ENCODE measurements at regions not wholly inside any gene's neighbourhood (a gene's known extent, or its start where the extent isn't known, plus 50 kb on each side); places are given as distances from the start of the nearest gene placed in this dataset.

- H3K9me2 ChIP-seq (ENCODE audit: insufficient read depth): 0 out of 2 replicates have a peak, but pooled peaks cover 3% of the 10 kb centered on the region
- peaks cover 81% of the 10 kb centered on the region for H3K9me3 Mint-ChIP-seq
- no peak overlapping the region for H3K4me3 ChIP-seq
- H3K4me1 ChIP-seq (ENCODE audit: insufficient read depth): no peaks in the 10 kb centered on the region; the same call in 1 of the 2 replicates
- H3K27me3 Mint-ChIP-seq (ENCODE audit: insufficient read depth, low read depth, poor library complexity): peaks cover 2% of the 10 kb centered on the region
- TF ChIP-seq CREB1 (CRISPR knock-in tag; IDR thresholded peaks at IDR 0.05; ENCODE audit: low read depth): no peak
- ATAC-seq (no peak), DNase-seq (ENCODE audit: low spot score) (no peak)
- no peak overlapping the region for H3K4me3 Mint-ChIP-seq
- no peak overlapping the region for H2AFZ ChIP-seq
- H3K4me1 Mint-ChIP-seq: no peaks in the 10 kb centered on the region
- no peak overlapping the region for H3K27ac ChIP-seq (ENCODE audit: low read depth)
- H3K4me2 ChIP-seq: no peak overlapping the region
- no peaks in the 10 kb centered on the region for H3K27me3 ChIP-seq (ENCODE audit: insufficient read depth)
- H3K36me3 ChIP-seq (ENCODE audit: insufficient read depth): no peaks in the 10 kb centered on the region
- peaks cover 17% of the 10 kb centered on the region for H3K36me3 Mint-ChIP-seq (ENCODE audit: low read depth)
- no peaks in the 10 kb centered on the region for H3F3A ChIP-seq (replicated peaks; ENCODE audit: low read depth)
- no peaks in the 10 kb centered on the region for H3K79me2 ChIP-seq (replicated peaks; ENCODE audit: insufficient read depth)
- H4K20me1 ChIP-seq (replicated peaks; ENCODE audit: insufficient read depth): no peaks in the 10 kb centered on the region
- H3K27ac Mint-ChIP-seq: no peak overlapping the region
These were observed 143.7 kb downstream of the ZNF675 start for GRCh38 chr19:23543351-23543750.

DNA sequence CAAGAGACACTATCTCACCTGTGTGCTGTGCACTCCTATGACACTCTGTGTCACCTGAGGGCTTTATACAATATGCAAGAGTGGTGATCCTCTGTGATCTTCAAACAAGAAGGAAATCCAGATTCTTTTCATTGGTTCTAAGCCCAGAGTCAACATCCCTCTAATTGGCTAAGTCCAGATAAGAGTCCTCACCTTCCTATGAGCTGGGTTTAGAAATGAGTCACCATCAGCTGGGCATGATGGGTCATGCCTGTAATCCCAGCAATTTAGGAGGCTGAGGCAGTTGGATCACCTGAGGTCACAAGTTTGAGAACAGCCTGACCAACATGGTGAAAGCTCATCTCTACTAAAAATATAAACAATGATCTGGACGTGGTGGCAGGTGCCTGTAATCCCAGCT lies 144.4 kb downstream of the ZNF675 start:
- H3K4me3 Mint-ChIP-seq: no peak overlapping the region
- Histone ChIP-seq H3K79me2 (replicated peaks; ENCODE audit: insufficient read depth) (no peaks in the 10 kb centered on the region), H4K20me1 (replicated peaks; ENCODE audit: insufficient read depth) (no peaks in the 10 kb centered on the region), H3K27ac (ENCODE audit: low read depth) (no peak overlapping the region), H3K4me2 (no peak overlapping the region), H3K36me3 (ENCODE audit: insufficient read depth) (no peaks in the 10 kb centered on the region), H3K4me1 (ENCODE audit: insufficient read depth) (no peaks in the 10 kb centered on the region), H2AFZ (no peak overlapping the region), H3K27me3 (ENCODE audit: insufficient read depth) (no peaks in the 10 kb centered on the region), H3K9me2 (ENCODE audit: insufficient read depth) (0 out of 2 replicates have a peak, but pooled peaks cover 3% of the 10 kb centered on the region), H3F3A (replicated peaks; ENCODE audit: low read depth) (no peaks in the 10 kb centered on the region), H3K4me3 (no peak overlapping the region)
- H3K27me3 Mint-ChIP-seq (ENCODE audit: insufficient read depth, low read depth, poor library complexity): peaks cover 2% of the 10 kb centered on the region
- DNase-seq (ENCODE audit: low spot score) (no peak), ATAC-seq (no peak)
- H3K36me3 Mint-ChIP-seq (ENCODE audit: low read depth): peaks cover 14% of the 10 kb centered on the region
- no peak overlapping the region for H3K27ac Mint-ChIP-seq
- H3K9me3 Mint-ChIP-seq: peaks cover 79% of the 10 kb centered on the region
- H3K4me1 Mint-ChIP-seq: no peaks in the 10 kb centered on the region
- TF ChIP-seq CREB1 (CRISPR knock-in tag; IDR thresholded peaks at IDR 0.05; ENCODE audit: low read depth): no peak
- no peak for TF ChIP-seq ZNF114 (CRISPR knock-in tag; IDR thresholded peaks at IDR 0.05)
- TF ChIP-seq EZH2phosphoT487 (IDR thresholded peaks at IDR 0.05; ENCODE audit: unreplicated experiment): no peak
- TF ChIP-seq, protein P1, sequence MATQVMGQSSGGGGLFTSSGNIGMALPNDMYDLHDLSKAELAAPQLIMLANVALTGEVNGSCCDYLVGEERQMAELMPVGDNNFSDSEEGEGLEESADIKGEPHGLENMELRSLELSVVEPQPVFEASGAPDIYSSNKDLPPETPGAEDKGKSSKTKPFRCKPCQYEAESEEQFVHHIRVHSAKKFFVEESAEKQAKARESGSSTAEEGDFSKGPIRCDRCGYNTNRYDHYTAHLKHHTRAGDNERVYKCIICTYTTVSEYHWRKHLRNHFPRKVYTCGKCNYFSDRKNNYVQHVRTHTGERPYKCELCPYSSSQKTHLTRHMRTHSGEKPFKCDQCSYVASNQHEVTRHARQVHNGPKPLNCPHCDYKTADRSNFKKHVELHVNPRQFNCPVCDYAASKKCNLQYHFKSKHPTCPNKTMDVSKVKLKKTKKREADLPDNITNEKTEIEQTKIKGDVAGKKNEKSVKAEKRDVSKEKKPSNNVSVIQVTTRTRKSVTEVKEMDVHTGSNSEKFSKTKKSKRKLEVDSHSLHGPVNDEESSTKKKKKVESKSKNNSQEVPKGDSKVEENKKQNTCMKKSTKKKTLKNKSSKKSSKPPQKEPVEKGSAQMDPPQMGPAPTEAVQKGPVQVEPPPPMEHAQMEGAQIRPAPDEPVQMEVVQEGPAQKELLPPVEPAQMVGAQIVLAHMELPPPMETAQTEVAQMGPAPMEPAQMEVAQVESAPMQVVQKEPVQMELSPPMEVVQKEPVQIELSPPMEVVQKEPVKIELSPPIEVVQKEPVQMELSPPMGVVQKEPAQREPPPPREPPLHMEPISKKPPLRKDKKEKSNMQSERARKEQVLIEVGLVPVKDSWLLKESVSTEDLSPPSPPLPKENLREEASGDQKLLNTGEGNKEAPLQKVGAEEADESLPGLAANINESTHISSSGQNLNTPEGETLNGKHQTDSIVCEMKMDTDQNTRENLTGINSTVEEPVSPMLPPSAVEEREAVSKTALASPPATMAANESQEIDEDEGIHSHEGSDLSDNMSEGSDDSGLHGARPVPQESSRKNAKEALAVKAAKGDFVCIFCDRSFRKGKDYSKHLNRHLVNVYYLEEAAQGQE (IDR thresholded peaks at IDR 0.05; ENCODE audit: unreplicated experiment): no peak
- TF ChIP-seq NANOG (IDR thresholded peaks at IDR 0.05; ENCODE audit: borderline replicate concordance): no peak
- TF ChIP-seq, protein P2, sequence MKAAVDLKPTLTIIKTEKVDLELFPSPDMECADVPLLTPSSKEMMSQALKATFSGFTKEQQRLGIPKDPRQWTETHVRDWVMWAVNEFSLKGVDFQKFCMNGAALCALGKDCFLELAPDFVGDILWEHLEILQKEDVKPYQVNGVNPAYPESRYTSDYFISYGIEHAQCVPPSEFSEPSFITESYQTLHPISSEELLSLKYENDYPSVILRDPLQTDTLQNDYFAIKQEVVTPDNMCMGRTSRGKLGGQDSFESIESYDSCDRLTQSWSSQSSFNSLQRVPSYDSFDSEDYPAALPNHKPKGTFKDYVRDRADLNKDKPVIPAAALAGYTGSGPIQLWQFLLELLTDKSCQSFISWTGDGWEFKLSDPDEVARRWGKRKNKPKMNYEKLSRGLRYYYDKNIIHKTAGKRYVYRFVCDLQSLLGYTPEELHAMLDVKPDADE (IDR thresholded peaks at IDR 0.05): no peak
- no peak for TF ChIP-seq EZH2 (IDR thresholded peaks at IDR 0.05; ENCODE audit: low read depth, unreplicated experiment)
- no peak for TF ChIP-seq POLR2AphosphoS5 (IDR thresholded peaks at IDR 0.05; ENCODE audit: low read depth)
- TF ChIP-seq STAT1 (IDR thresholded peaks at IDR 0.05; ENCODE audit: unreplicated experiment): no peak
- no peak for TF ChIP-seq JUNB (IDR thresholded peaks at IDR 0.05; ENCODE audit: unreplicated experiment)
- no peak for TF ChIP-seq ZNF331 (CRISPR knock-in tag; IDR thresholded peaks at IDR 0.05; ENCODE audit: low read depth)
- TF ChIP-seq, protein P3, sequence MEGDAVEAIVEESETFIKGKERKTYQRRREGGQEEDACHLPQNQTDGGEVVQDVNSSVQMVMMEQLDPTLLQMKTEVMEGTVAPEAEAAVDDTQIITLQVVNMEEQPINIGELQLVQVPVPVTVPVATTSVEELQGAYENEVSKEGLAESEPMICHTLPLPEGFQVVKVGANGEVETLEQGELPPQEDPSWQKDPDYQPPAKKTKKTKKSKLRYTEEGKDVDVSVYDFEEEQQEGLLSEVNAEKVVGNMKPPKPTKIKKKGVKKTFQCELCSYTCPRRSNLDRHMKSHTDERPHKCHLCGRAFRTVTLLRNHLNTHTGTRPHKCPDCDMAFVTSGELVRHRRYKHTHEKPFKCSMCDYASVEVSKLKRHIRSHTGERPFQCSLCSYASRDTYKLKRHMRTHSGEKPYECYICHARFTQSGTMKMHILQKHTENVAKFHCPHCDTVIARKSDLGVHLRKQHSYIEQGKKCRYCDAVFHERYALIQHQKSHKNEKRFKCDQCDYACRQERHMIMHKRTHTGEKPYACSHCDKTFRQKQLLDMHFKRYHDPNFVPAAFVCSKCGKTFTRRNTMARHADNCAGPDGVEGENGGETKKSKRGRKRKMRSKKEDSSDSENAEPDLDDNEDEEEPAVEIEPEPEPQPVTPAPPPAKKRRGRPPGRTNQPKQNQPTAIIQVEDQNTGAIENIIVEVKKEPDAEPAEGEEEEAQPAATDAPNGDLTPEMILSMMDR (conservative IDR thresholded peaks at IDR 0.05; ENCODE audit: low read depth in 2 of 2): no peak
